HEK293T (cell line): ENCODE measurements at regions not wholly inside any gene's neighbourhood (a gene's known extent, or its start where the extent isn't known, plus 50 kb on each side); places are given as distances from the start of the nearest gene placed in this dataset.

Experiments
- CTCF ChIA-PET: fragments of 350-600 bp; formaldehyde crosslinking; extraction: SDS; loops from one replicate; lab custom pipeline; 2021; ENCODE audit warnings: antibody characterized with exemption, inconsistent platforms; lab: Yijun Ruan, JAX
- POLR2A ChIA-PET: fragments of 350-600 bp; formaldehyde crosslinking; extraction: SDS; loops from one replicate; lab custom pipeline; 2020; ENCODE audit warnings: antibody characterized with exemption, inconsistent platforms; lab: Yijun Ruan, JAX
- DNase-seq: peaks from one replicate; pipeline ENCODE4 v3.0.0; 2012; ENCODE audit warnings: mixed read lengths; ENCODE audit errors: extremely low spot score
- ARNT ChIP-seq: fragments of 450-650 bp; IDR thresholded peaks from 2 replicates; pipeline ENCODE4 v1.6.1; 2017; ENCODE audit warnings: mild to moderate bottlenecking
- BHLHE40 ChIP-seq: fragments of 450-650 bp; IDR thresholded peaks from 2 replicates; pipeline ENCODE4 v1.6.1; 2016; ENCODE audit warnings: mild to moderate bottlenecking, moderate library complexity, borderline replicate concordance
- CTBP1 ChIP-seq: fragments of 450-650 bp; IDR thresholded peaks from 2 replicates; pipeline ENCODE4 v1.6.1; 2016; ENCODE audit warnings: borderline replicate concordance
- ELF4 ChIP-seq: fragments of 450-650 bp; IDR thresholded peaks from 2 replicates; pipeline ENCODE4 v1.6.1; 2017; ENCODE audit warnings: antibody characterized with exemption
- FOXA1 ChIP-seq: fragments of 450-650 bp; IDR thresholded peaks from 2 replicates; pipeline ENCODE4 v1.6.1; 2016; ENCODE audit warnings: mild to moderate bottlenecking
- FOXK2 ChIP-seq: fragments of 450-650 bp; IDR thresholded peaks from 2 replicates; pipeline ENCODE4 v1.6.1; 2016; ENCODE audit warnings: mild to moderate bottlenecking
- FOXM1 ChIP-seq: fragments of 450-650 bp; IDR thresholded peaks from 2 replicates; pipeline ENCODE4 v1.6.1; 2017; ENCODE audit warnings: mild to moderate bottlenecking, borderline replicate concordance
- HDGF ChIP-seq: fragments of 450-650 bp; IDR thresholded peaks from 2 replicates; pipeline ENCODE4 v1.6.1; 2017; ENCODE audit warnings: antibody characterized with exemption, borderline replicate concordance
- L3MBTL2 ChIP-seq: fragments of 450-650 bp; conservative IDR thresholded peaks from 2 replicates; pipeline ENCODE4 v1.6.1; 2016; ENCODE audit warnings: mild to moderate bottlenecking
- LEF1 ChIP-seq: fragments of 450-650 bp; IDR thresholded peaks from 2 replicates; pipeline ENCODE4 v1.6.1; 2017; ENCODE audit warnings: mild to moderate bottlenecking, borderline replicate concordance
- NFRKB ChIP-seq: fragments of 450-650 bp; IDR thresholded peaks from 2 replicates; pipeline ENCODE4 v1.6.1; 2016; ENCODE audit warnings: mild to moderate bottlenecking, moderate library complexity
- PKNOX1 ChIP-seq: fragments of 450-650 bp; IDR thresholded peaks from 2 replicates; pipeline ENCODE4 v1.6.1; 2016
- SP1 ChIP-seq: fragments of 450-650 bp; IDR thresholded peaks from 2 replicates; pipeline ENCODE4 v1.6.1; 2017
- SUZ12 ChIP-seq: fragments of 450-650 bp; IDR thresholded peaks from 2 replicates; pipeline ENCODE4 v1.6.1; 2016; ENCODE audit warnings: mild to moderate bottlenecking
- TARDBP ChIP-seq: fragments of 450-650 bp; IDR thresholded peaks from 2 replicates; pipeline ENCODE4 v1.6.1; 2016
- ZNF384 ChIP-seq: fragments of 450-650 bp; IDR thresholded peaks from 2 replicates; pipeline ENCODE4 v1.6.1; 2016

DNA sequence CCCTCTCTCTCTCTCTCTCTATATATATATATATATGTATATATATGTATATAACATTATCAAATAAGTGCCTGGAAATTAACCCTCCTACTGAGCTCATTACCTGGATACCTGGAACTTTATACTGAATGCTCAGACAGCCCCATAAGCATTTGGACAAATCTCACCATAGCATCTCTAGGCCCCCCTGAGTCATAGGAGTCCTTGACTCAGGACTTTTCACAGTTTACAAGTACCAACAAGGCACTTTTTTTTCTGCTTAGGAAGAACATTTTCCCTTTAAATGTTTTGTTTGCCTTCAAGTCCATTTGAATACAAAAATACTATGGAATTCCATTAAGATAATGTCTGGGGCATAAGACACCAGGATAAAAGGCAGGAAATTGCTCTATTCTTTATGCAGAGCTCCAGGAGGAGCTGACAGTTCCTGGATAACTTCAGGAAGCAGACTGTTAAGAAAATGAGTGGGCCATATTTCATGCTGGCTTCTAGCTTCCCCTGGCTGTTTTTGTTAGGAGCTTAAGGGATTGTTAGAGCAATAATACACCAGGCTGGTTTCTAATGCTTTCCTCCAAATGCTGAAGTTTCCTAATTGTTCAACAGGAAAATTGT, 171.7 kb upstream of the ASIC2 start:
- POLR2A ChIA-PET = no interaction called here
- no peak for DNase-seq
- CTCF ChIA-PET = interaction anchor here (0.5 kb wide), 1 partner anchor 280 kb away, joined by 4 read pairs; no protein-coding TSS in a partner anchor
- TF ChIP-seq CTBP1 = no peak
- no peak for TF ChIP-seq PKNOX1
- no peak for TF ChIP-seq SUZ12
- TF ChIP-seq TARDBP = no peak
- TF ChIP-seq L3MBTL2 = no peak
- TF ChIP-seq BHLHE40 = no peak
- TF ChIP-seq SP1 = no peak
- no peak for TF ChIP-seq FOXK2
- TF ChIP-seq NFRKB = no peak
- no peak for TF ChIP-seq ELF4

DNA sequence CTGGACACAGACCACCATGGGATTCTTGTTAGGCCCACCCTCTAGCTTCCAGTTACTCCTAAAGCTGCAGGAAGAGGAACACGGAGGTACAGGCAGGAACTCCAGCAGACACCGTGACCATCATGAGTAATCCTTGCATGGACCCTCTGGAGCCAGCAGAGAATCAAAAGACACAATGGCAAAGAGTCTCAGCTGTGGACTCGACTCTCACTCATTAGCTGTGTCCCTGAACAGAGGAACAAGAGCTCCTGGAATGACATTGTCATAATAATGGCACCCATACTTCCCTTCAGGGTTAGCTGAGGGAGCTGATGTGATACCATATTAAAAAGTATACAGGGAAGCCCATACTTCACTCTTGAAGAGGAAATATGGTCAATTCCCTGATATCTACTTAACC, 176.3 kb upstream of the ASIC2 start:
- TF ChIP-seq FOXA1 (no peak), SUZ12 (no peak), PKNOX1 (no peak), BHLHE40 (no peak), SP1 (no peak), NFRKB (no peak), CTBP1 (no peak)
- CTCF ChIA-PET = no interaction called here
- POLR2A ChIA-PET = no interaction called here
- DNase-seq = no peak

DNA sequence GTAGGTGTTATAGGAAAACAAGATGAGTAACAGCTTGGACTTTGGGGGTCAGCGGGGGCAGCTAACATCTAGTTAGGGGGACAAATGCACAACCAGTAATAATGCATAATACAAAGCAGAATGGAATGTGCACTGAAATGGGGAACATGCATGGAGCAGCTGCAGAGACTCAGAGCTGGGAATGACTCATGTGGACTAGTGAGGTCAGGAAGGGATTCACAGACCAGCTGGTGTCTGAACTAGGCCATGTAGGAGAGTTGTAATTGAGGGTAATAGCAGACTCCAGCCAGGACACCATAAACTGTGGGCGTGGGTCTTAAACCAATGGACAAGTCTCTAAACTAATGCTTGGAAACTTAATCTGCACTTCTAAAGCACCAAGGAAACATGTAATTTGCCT, 176.8 kb upstream of the ASIC2 start:
- ChIA-PET POLR2A (no interaction called here), CTCF (no interaction called here)
- no peak for DNase-seq
- no peak for TF ChIP-seq ZNF384
- TF ChIP-seq ELF4 = no peak
- TF ChIP-seq PKNOX1 = no peak
- TF ChIP-seq LEF1 = no peak
- no peak for TF ChIP-seq HDGF
- no peak for TF ChIP-seq FOXK2
- TF ChIP-seq FOXA1 = no peak
- TF ChIP-seq L3MBTL2 = no peak
- no peak for TF ChIP-seq ARNT
- TF ChIP-seq TARDBP = no peak
- no peak for TF ChIP-seq BHLHE40
- no peak for TF ChIP-seq CTBP1
- TF ChIP-seq NFRKB = no peak
- TF ChIP-seq SP1 = no peak
- TF ChIP-seq SUZ12 = no peak
- no peak for TF ChIP-seq FOXM1

- no peak for DNase-seq
- TF ChIP-seq PKNOX1 (no peak), TARDBP (no peak), HDGF (no peak), ELF4 (no peak), FOXM1 (no peak), FOXA1 (no peak), SUZ12 (no peak), SP1 (no peak), CTBP1 (no peak), L3MBTL2 (no peak)
- ChIA-PET POLR2A (no interaction called here), CTCF (no interaction called here)
Measured at GRCh38 chr17:33473061-33473460, 180.0 kb upstream of the ASIC2 start.

DNA sequence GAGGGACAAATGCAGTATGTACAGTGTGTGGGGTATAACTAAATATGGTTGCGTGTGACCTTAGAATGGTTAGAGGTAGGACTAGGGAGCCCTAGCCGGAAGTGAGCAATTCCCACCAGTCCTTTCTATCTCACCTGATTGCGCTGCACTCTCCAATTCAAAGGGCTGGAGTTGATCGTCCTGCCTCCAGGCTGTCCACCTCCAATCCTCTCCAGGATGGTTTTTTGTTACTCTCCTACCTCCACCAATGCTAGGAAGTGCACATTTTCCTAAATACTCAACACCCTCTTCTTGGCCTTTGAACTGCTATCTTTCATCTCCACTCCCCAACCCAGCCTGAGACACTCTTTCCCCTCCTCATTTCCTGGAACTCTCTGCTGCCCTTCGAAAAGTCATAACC, 181.7 kb upstream of the ASIC2 start:
- ChIA-PET POLR2A (no interaction called here), CTCF (no interaction called here)

More for the DNA sequence above, 181.7 kb upstream of the ASIC2 start:
- no peak for DNase-seq
- TF ChIP-seq ZNF384 (no peak), TARDBP (no peak), FOXA1 (no peak), NFRKB (no peak), PKNOX1 (no peak), SUZ12 (no peak)
